ENCODE measurements at regions not wholly inside any gene's neighbourhood (a gene's known extent, or its start where the extent isn't known, plus 50 kb on each side); places are given as distances from the start of the nearest gene placed in this dataset.

GRCh38 chr2:5022061-5022460 lies 670.1 kb upstream of the SOX11 start:
- TF ChIP-seq CTCF (IDR thresholded peaks at IDR 0.05; ENCODE audit: borderline replicate concordance, extremely low read depth, low read length, poor library complexity, severe bottlenecking) (no peak), EZH2 (IDR thresholded peaks at IDR 0.05; ENCODE audit: borderline replicate concordance, low read depth, low read length, severe bottlenecking) (no peak)

Data from DND-41 (cell line).